CD4-positive, alpha-beta memory T cell (primary cell): ENCODE measurements at regions not wholly inside any gene's neighbourhood (a gene's known extent, or its start where the extent isn't known, plus 50 kb on each side); places are given as distances from the start of the nearest gene placed in this dataset.

Source experiments
- CTCF ChIA-PET: fragments of 350-600 bp; sonication (Branson Sonifier 250); formaldehyde crosslinking; loops from one replicate; lab custom pipeline; 2021; ENCODE audit warnings: inconsistent platforms; ENCODE audit not compliant: partially characterized antibody; lab: Charles Lee
- POLR2A ChIA-PET: fragments of 350-600 bp; sonication (Branson Sonifier 250); formaldehyde crosslinking; loops from one replicate; lab custom pipeline; 2021; ENCODE audit not compliant: partially characterized antibody; lab: Charles Lee
- DNase-seq, 5 donors: peaks; one replicate each; pipeline versions ENCODE4 v3.0.0 to v3.0.0-alpha.2; 2020 to 2022; ENCODE audit warnings: mixed read lengths in 1 of 5
- H3K27ac ChIP-seq: one replicate; pipeline ENCODE4 v1.7.0; 2013; ENCODE audit warnings: low read depth, low read length
- H3K27me3 ChIP-seq: 2 replicates; pipeline ENCODE4 v1.7.0; 2013; ENCODE audit warnings: mild to moderate bottlenecking, low read length, moderate library complexity; ENCODE audit not compliant: insufficient read depth
- H3K36me3 ChIP-seq: 2 replicates; pipeline ENCODE4 v1.7.0; 2013; ENCODE audit warnings: mild to moderate bottlenecking, low read length, moderate library complexity; ENCODE audit not compliant: insufficient read depth
- H3K4me1 ChIP-seq: 2 replicates; pipeline ENCODE4 v1.7.0; 2013; ENCODE audit warnings: mild to moderate bottlenecking, low read length, moderate library complexity; ENCODE audit not compliant: insufficient read depth
- H3K4me3 ChIP-seq, 2 donors: one replicate each; pipeline ENCODE4 v1.7.0; 2013; ENCODE audit warnings: low read length in 2 of 2, mild to moderate bottlenecking in 1 of 2
- H3K9me3 ChIP-seq, 2 donors: one replicate each; pipeline ENCODE4 v1.7.0; 2013; ENCODE audit warnings: low read length in 2 of 2, control low read depth in 1 of 2; ENCODE audit not compliant: control insufficient read depth in 1 of 2
- H3K27ac Mint-ChIP-seq, 7 donors: one replicate each; pipeline ENCODE4 v1.8.0; 2020 to 2021; ENCODE audit warnings: mixed read lengths in 7 of 7, mild to moderate bottlenecking in 6 of 7, inconsistent platforms in 3 of 7, moderate library complexity in 3 of 7
- H3K27me3 Mint-ChIP-seq, 2 donors: one replicate each; pipeline ENCODE4 v1.8.0; 2020 to 2021; ENCODE audit warnings: mixed read lengths in 2 of 2
- H3K36me3 Mint-ChIP-seq, 2 donors: one replicate each; pipeline ENCODE4 v1.8.0; 2020 to 2021; ENCODE audit warnings: mixed read lengths in 2 of 2, inconsistent platforms in 1 of 2, mild to moderate bottlenecking in 1 of 2
- H3K4me1 Mint-ChIP-seq, 4 donors: one replicate each; pipeline ENCODE4 v1.8.0; 2020 to 2021; ENCODE audit warnings: mixed read lengths in 4 of 4, mild to moderate bottlenecking in 1 of 4
- H3K4me3 Mint-ChIP-seq, 8 donors: one replicate each; pipeline ENCODE4 v1.8.0; 2020 to 2021; ENCODE audit warnings: mixed read lengths in 8 of 8, mild to moderate bottlenecking in 7 of 8, moderate library complexity in 6 of 8, inconsistent platforms in 3 of 8
- H3K9me3 Mint-ChIP-seq, 8 donors: one replicate each; pipeline ENCODE4 v1.8.0; 2020 to 2021; ENCODE audit warnings: mixed read lengths in 8 of 8, mild to moderate bottlenecking in 5 of 8, inconsistent platforms in 3 of 8, moderate library complexity in 1 of 8
- intact Hi-C: fragments of 100-400 bp; cut with micrococcal nuclease; formaldehyde crosslinking; loops from one replicate; pipeline ENCODE4 v1.15.1; 2023

DNA sequence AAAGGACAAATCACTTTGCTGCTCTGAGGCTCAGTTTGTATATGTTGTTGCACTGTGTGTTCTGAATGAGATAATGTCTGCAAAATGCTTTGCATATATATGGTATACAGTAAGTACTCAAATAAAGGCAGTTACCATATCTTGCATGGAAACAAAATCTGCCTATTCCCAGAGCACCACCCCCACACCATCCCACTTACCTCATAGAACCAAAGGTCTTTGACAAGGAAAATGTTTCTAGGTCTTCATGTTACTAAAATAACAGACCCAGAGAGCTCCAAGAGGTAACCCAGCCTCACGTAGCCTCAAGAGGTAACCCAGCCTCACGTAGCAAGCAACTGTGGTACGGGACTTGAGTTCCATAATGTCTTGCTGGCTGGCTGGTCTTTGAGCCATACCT lies 71.6 kb upstream of the CMKLR1 start:
- no peaks in the 10 kb centered on the region for H3K4me1 ChIP-seq
- peaks cover 6 to 10% of the 10 kb centered on the region in 2 donors for H3K27me3 Mint-ChIP-seq
- H3K9me3 ChIP-seq: no peaks in the 10 kb centered on the region
- no peaks in the 10 kb centered on the region for H3K36me3 Mint-ChIP-seq
- H3K27ac Mint-ChIP-seq: no peak overlapping the region
- POLR2A ChIA-PET: no interaction called here
- CTCF ChIA-PET: no interaction called here
- no peaks in the 10 kb centered on the region for H3K36me3 ChIP-seq
- H3K4me1 Mint-ChIP-seq: no peaks in the 10 kb centered on the region
- no peak overlapping the region for H3K27ac ChIP-seq
- intact Hi-C loops: no loop called here
- peak overlapping the region in 1 of 8 donors; percentile 46 for H3K4me3 Mint-ChIP-seq
- no peaks in the 10 kb centered on the region for H3K27me3 ChIP-seq
- H3K4me3 ChIP-seq: no peak overlapping the region
- peaks cover 2 to 13% (median 10%) of the 10 kb centered on the region in 8 donors for H3K9me3 Mint-ChIP-seq
- DNase-seq: no peak

DNA sequence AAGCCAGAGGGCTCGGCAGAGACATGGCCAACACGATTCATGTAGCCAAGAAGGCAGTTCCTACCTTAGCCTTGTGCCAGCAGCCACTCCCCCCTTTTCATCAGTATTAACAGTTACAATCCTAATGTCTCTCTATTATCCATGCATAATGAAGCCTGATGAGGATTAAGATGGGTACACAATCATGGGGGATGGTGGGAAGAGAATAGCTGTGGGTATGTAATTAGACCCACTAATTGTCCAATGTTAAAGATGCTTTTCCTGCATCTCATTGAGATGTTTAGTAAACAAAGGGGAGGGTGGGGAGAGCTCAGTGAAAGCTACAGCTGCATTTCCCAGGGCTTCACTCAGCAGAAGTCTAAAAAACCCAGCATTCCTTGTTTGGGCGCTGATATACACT lies 70.4 kb upstream of the CMKLR1 start:
- DNase-seq: no peak
- no peaks in the 10 kb centered on the region for H3K4me1 Mint-ChIP-seq
- no peaks in the 10 kb centered on the region for H3K36me3 Mint-ChIP-seq
- intact Hi-C loops: no loop called here
- peaks cover 2 to 16% (median 13%) of the 10 kb centered on the region in 8 donors for H3K9me3 Mint-ChIP-seq
- CTCF ChIA-PET: no interaction called here
- H3K27ac Mint-ChIP-seq: no peak overlapping the region
- POLR2A ChIA-PET: no interaction called here
- Histone ChIP-seq H3K4me1 (no peaks in the 10 kb centered on the region), H3K9me3 (no peaks in the 10 kb centered on the region), H3K4me3 (no peak overlapping the region), H3K27me3 (no peaks in the 10 kb centered on the region), H3K27ac (no peak overlapping the region), H3K36me3 (no peaks in the 10 kb centered on the region)
- peaks cover 2 to 12% of the 10 kb centered on the region in 2 donors for H3K27me3 Mint-ChIP-seq
- no peak overlapping the region for H3K4me3 Mint-ChIP-seq

DNA sequence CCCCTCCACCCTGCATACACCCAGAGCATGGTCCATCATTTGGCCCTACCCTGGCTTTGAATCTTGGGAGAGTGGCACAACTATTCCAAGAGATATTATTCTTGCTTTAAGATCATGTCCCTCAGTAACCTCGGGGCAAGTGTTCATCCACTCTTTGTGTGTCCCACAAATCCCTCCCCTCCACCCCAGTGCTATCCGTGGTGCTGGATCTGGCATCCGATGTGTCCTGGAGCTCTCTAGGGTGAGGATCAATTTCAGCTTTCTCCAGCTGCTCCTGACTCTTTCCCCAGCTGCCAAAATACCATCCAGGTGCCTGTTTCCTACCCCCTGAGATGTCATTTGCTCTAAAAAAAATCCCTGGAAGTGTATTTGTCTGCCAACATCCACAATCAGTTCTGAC lies 64.8 kb upstream of the CMKLR1 start:
- H3K27ac Mint-ChIP-seq: no peak overlapping the region
- peaks cover 6 to 11% of the 10 kb centered on the region in 2 donors for H3K27me3 Mint-ChIP-seq
- Histone ChIP-seq H3K9me3 (no peaks in the 10 kb centered on the region), H3K27ac (no peak overlapping the region), H3K36me3 (no peaks in the 10 kb centered on the region), H3K4me3 (no peak overlapping the region), H3K27me3 (no peaks in the 10 kb centered on the region), H3K4me1 (no peaks in the 10 kb centered on the region)
- no peaks in the 10 kb centered on the region for H3K36me3 Mint-ChIP-seq
- DNase-seq: no peak
- no peaks in the 10 kb centered on the region for H3K4me1 Mint-ChIP-seq
- POLR2A ChIA-PET: no interaction called here
- H3K4me3 Mint-ChIP-seq: no peak overlapping the region
- CTCF ChIA-PET: no interaction called here
- intact Hi-C loops: no loop called here
- H3K9me3 Mint-ChIP-seq: peaks cover 2 to 22% (median 13%) of the 10 kb centered on the region in 8 donors

DNA sequence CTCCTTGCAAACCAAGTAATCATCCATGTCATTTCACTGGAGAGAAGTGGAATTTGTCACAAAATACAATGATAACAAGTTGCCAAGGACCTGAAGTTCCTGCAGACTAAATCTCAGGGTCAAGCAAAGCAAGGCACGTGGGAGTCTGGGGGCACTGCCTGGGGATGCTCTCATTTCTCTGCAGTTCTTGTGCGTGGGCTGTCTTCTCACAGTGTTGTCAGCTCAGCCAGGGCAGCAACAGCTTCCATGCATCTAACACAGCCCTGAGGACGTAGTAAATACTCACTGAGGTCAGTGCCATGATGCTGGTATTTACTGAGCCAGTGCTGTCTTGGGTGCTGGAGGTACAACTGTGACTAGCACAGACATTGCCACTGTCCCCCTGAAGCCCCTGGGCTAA lies 62.9 kb upstream of the CMKLR1 start:
- Histone ChIP-seq H3K27me3 (no peaks in the 10 kb centered on the region), H3K4me1 (no peaks in the 10 kb centered on the region), H3K27ac (no peak overlapping the region), H3K4me3 (no peak overlapping the region), H3K9me3 (no peaks in the 10 kb centered on the region), H3K36me3 (no peaks in the 10 kb centered on the region)
- no peak overlapping the region for H3K4me3 Mint-ChIP-seq
- intact Hi-C loops: no loop called here
- no peaks in the 10 kb centered on the region for H3K4me1 Mint-ChIP-seq
- CTCF ChIA-PET: no interaction called here
- POLR2A ChIA-PET: no interaction called here
- H3K9me3 Mint-ChIP-seq: peaks cover 2 to 20% (median 17%) of the 10 kb centered on the region in 8 donors
- H3K36me3 Mint-ChIP-seq: no peaks in the 10 kb centered on the region
- peaks cover 6 to 13% of the 10 kb centered on the region in 2 donors for H3K27me3 Mint-ChIP-seq
- DNase-seq: no peak
- no peak overlapping the region for H3K27ac Mint-ChIP-seq

DNA sequence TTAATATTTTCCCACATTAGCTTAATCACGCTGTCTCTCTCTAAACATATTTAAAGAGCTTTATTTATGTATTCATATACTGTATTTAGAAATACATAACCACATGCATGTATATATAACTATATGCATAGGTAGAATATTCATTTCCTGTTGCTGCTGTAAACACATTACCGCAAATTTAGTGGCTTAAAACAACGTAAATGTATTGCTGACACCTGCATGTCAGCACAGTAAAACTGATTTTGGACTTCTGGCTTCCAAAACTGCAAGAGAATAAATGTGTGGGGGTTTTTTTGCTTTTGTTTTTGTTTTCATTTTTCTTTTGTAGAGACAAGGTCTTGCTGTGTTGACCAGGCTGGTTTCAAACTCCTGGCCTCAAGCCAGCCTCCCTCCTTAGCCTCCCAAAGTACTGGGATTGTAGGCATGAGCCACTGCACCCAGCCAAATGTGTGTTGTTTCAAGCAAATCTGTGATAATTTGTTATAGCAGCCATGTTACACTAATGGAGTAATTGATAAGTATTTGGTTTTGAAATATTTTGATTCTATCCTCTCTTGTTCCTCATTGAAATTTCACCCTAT lies 61.9 kb upstream of the CMKLR1 start:
- Histone ChIP-seq H3K27me3 (no peaks in the 10 kb centered on the region), H3K27ac (no peak overlapping the region), H3K9me3 (no peaks in the 10 kb centered on the region), H3K4me3 (no peak overlapping the region), H3K36me3 (no peaks in the 10 kb centered on the region), H3K4me1 (no peaks in the 10 kb centered on the region)
- CTCF ChIA-PET: interaction anchor here (1.0 kb wide), 1 partner anchor 56 kb away, joined by 3 read pairs; no protein-coding TSS in a partner anchor
- H3K27ac Mint-ChIP-seq: no peak overlapping the region
- peaks cover 0 to 19% (median 14%) of the 10 kb centered on the region in 8 donors for H3K9me3 Mint-ChIP-seq
- no peak overlapping the region for H3K4me3 Mint-ChIP-seq
- POLR2A ChIA-PET: no interaction called here
- H3K27me3 Mint-ChIP-seq: peaks cover 6 to 13% of the 10 kb centered on the region in 2 donors
- H3K4me1 Mint-ChIP-seq: no peaks in the 10 kb centered on the region
- intact Hi-C loops: no loop called here
- no peaks in the 10 kb centered on the region for H3K36me3 Mint-ChIP-seq
- no peak for DNase-seq

DNA sequence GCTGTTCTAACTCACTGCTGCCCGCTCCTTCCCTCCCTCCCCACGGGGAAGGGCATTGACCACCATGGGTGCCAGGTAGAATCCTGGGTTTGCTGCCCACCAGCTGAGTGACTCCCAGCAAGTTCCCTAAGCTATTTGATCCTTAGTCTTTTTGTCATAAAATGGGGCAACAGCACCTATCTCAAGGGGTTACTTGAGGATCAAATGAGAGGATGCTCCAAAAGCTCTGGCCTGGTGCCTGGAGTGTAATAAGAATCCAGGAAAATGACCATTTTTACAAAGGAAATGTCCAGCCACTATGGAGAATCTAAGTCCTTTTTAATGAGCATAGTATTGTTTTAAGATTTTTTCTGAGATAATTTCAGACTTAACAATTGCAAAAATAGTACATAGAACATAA lies 61.4 kb upstream of the CMKLR1 start:
- Histone ChIP-seq H3K4me3 (no peak overlapping the region), H3K4me1 (no peaks in the 10 kb centered on the region), H3K9me3 (no peaks in the 10 kb centered on the region), H3K27me3 (no peaks in the 10 kb centered on the region), H3K36me3 (no peaks in the 10 kb centered on the region), H3K27ac (no peak overlapping the region)
- no peak for DNase-seq
- ChIA-PET POLR2A (interaction anchor here (0.5 kb wide), 1 partner anchor 1308 kb away, joined by 3 read pairs; no protein-coding TSS in a partner anchor), CTCF (interaction anchor here (1.0 kb wide), 1 partner anchor 57 kb away, joined by 3 read pairs; no protein-coding TSS in a partner anchor)
- intact Hi-C loops: no loop called here
- Mint-ChIP-seq H3K9me3 (peaks cover 0 to 18% (median 9%) of the 10 kb centered on the region in 8 donors), H3K4me3 (no peak overlapping the region), H3K36me3 (no peaks in the 10 kb centered on the region), H3K4me1 (no peaks in the 10 kb centered on the region), H3K27ac (no peak overlapping the region), H3K27me3 (peaks cover 4 to 13% of the 10 kb centered on the region in 2 donors)

DNA sequence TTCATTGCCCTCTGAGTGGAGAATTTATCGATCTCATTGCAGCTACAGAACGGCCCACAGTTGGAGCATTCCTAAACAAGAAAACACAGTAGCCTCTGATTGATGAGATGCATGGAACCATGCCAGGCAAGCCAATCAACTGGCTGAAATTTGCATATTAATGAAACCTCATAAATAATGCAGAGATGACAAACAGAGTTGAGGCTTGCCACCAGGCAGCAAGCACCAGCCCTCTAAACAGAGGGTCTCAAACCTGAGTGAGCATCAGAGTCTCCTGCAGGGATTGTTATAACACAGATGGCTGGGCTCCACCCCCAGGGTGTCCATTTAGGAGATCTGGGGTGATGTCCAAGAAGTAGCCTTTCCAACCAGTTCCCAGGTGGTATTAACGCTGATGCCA lies 60.9 kb upstream of the CMKLR1 start:
- intact Hi-C loops: no loop called here
- H3K27ac Mint-ChIP-seq: no peak overlapping the region
- CTCF ChIA-PET: no interaction called here
- Histone ChIP-seq H3K36me3 (no peaks in the 10 kb centered on the region), H3K27me3 (no peaks in the 10 kb centered on the region), H3K4me3 (no peak overlapping the region), H3K4me1 (no peaks in the 10 kb centered on the region), H3K9me3 (no peaks in the 10 kb centered on the region), H3K27ac (no peak overlapping the region)
- H3K4me1 Mint-ChIP-seq: no peaks in the 10 kb centered on the region
- H3K27me3 Mint-ChIP-seq: peaks cover 3 to 13% of the 10 kb centered on the region in 2 donors
- H3K36me3 Mint-ChIP-seq: no peaks in the 10 kb centered on the region
- POLR2A ChIA-PET: interaction anchor here (0.5 kb wide), 1 partner anchor 1307 kb away, joined by 3 read pairs; no protein-coding TSS in a partner anchor
- peaks cover 0 to 19% (median 11%) of the 10 kb centered on the region in 8 donors for H3K9me3 Mint-ChIP-seq
- no peak overlapping the region for H3K4me3 Mint-ChIP-seq
- no peak for DNase-seq
